ENCODE measurements at regions not wholly inside any gene's neighbourhood (a gene's known extent, or its start where the extent isn't known, plus 50 kb on each side); places are given as distances from the start of the nearest gene placed in this dataset.

GRCh38 chr15:75134748-75135147 lies 66.9 kb upstream of the C15orf39 start:
- DNase-seq (ENCODE audit: low read depth): no peak

DNA sequence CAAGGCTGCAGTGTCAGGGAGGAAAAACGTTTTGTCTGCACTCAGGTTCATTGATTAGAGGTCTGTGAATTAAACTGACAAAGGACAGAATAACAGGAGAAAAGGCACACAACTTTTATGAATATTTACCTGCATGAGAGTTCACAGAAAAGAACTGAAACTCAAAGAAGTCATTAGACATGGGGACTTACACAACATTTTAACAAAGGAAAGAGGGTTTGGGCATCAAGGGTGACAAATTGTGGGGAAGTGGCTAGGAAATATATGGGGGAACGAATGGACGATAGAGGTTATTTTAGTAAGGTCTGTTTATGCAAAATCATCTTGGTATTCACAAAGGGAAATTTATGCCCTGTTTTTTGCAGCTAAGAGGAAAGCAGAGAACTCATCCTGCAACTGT lies 65.6 kb upstream of the C15orf39 start:
- no peak for DNase-seq (ENCODE audit: low read depth)

- DNase-seq (ENCODE audit: low read depth): no peak
These were observed 64.9 kb upstream of the C15orf39 start for GRCh38 chr15:75136758-75137157.

DNA sequence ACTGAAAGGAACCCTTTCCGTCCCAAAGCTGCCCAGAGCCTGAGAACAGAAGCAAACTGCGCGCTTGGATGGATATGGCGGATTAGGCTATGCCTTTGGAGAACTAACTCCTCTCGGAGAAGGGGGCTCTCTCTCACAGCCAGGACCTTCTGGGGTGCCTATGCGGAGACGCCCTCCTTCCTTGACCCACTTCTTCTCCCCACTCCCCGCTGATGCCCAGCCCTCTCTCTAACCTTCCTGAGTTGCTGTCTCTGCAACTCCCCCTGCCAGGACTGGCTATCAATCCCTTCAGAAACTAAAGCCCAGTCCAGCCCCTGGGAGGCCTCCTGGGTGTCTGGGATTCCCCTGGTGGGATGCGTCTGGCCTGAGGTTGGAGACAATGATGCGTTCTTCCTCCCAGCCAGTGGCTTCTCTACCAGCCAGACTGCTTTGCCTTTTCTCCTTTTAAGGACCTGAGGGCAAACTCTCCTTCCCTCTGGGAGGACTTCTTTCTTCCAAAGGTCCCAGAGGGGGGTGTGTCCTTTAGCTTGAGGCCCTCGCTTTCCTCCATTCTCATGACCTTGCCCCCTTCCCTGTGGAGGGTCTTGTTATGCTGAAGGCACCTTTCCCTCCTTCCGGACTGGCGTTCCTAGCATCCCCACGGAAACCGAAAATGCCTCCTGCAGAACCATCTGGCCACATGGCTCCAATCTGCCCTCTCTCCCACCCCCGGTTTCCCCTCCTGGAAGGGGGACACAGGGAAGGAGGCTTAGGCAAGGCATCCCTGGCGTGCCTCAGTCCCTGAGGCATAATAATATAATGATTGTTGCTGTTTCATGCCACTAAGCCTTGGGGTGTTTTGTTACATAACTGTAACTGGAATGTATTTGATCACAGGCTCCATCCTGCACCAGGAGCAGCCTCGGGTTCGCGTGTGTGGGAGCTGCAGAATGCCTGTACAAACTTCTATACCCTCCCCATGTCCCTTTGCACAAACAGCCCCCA lies 63.4 kb upstream of the C15orf39 start:
- DNase-seq (ENCODE audit: low read depth): no peak

- DNase-seq (ENCODE audit: low read depth): no peak
These were observed 61.4 kb upstream of the C15orf39 start for GRCh38 chr15:75140080-75140879.

- no peak for DNase-seq (ENCODE audit: low read depth)
These were observed 59.2 kb upstream of the C15orf39 start for GRCh38 chr15:75142499-75142898.

GRCh38 chr15:75143738-75144334 lies 57.8 kb upstream of the C15orf39 start:
- DNase-seq (ENCODE audit: low read depth): no peak

- no peak for DNase-seq (ENCODE audit: low read depth)
These were observed 56.4 kb upstream of the C15orf39 start for GRCh38 chr15:75145027-75145841.

- DNase-seq (ENCODE audit: low read depth): no peak
These were observed 53.4 kb upstream of the C15orf39 start for GRCh38 chr15:75148280-75148679.

DNA sequence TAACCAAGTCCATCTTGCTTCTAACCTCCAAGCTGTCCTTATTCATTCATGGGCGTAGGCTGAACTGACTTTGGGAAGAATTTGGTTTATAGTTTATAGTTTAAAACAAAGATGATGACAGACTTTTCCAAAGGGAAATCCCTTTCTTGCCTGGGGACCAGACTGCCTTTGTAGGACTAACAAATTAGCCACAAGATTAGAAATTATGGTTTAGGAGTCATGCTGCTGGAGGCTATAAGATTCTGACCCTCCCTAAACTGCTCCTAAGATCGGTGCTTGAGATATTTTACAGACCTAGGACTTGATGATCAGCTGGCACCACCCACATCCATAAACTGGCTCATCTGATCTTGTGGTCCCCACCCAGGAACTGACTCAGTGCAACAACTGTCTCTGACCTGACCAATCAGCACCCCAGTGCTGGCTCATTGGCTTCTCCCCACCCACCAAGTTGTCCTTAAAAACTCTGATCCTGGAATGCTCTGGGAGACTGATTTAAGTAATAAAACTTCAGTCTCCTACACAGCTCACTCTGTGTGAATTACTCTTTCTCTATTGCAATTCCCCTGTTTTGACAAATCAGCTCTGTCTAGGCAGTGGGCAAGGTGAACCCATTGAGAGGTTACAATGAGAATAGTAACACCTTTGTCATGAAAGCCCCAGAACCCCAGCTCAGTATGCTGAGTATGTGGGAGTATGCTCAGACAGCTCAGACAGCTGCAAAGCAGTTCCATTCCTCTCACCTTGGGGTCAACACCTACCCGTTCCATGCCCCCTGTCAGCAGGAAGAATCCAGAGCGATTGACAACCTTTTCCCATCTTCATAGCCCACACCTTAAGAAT lies 51.6 kb upstream of the C15orf39 start:
- no peak for DNase-seq (ENCODE audit: low read depth)

- DNase-seq (ENCODE audit: low read depth): no peak
These were observed 50.2 kb upstream of the C15orf39 start for GRCh38 chr15:75151214-75152128.

Measured in activated T-cell treated with anti-CD3 and anti-CD28 coated beads for 48 hours (primary cell).